ENCODE measurements at regions not wholly inside any gene's neighbourhood (a gene's known extent, or its start where the extent isn't known, plus 50 kb on each side); places are given as distances from the start of the nearest gene placed in this dataset.

GRCh38 chr1:79744746-79745145, 738.2 kb upstream of the ADGRL4 start:
- H3K9me2 ChIP-seq (ENCODE audit: insufficient read depth, low read length) = no peaks in the 10 kb centered on the region
- intact Hi-C loops (cut with micrococcal nuclease; ENCODE audit: unreplicated experiment) = no loop called here
- CTCF ChIA-PET (ENCODE audit: unreplicated experiment) = no interaction called here

GRCh38 chr1:79741720-79742421, 735.3 kb upstream of the ADGRL4 start:
- no TSS peak for BruUV-seq (replicated peaks)
- Histone ChIP-seq H2AFZ (ENCODE audit: low read length) (peak overlapping the region; percentile 90), H3K9me3 (ENCODE audit: low read length) (peaks cover 25% of the 10 kb centered on the region), H3K27ac (ENCODE audit: low read depth, low read length, poor library complexity, severe bottlenecking) (no peak overlapping the region), H3K4me1 (ENCODE audit: insufficient read depth, low read length, poor library complexity, severe bottlenecking) (peaks cover 10% of the 10 kb centered on the region), H4K20me1 (ENCODE audit: insufficient read depth, low read length) (no peaks in the 10 kb centered on the region), H3K4me3 (ENCODE audit: low read depth, low read length, poor library complexity, severe bottlenecking) (no peak overlapping the region), H3K36me3 (ENCODE audit: insufficient read depth, low read length) (peaks cover 4% of the 10 kb centered on the region; the same call in 1 of the 2 replicates), H3K79me2 (ENCODE audit: insufficient read depth, low read depth, low read length) (no peaks in the 10 kb centered on the region), H3K9me2 (ENCODE audit: insufficient read depth, low read length) (no peaks in the 10 kb centered on the region), H3K4me2 (ENCODE audit: low read length) (peak overlapping the region; percentile 31; the same call in 1 of the 2 replicates)
- peak; percentile 5 for DNase-seq (ENCODE audit: low spot score)
- POLR2A ChIA-PET = no interaction called here
- intact Hi-C loops (cut with micrococcal nuclease; ENCODE audit: unreplicated experiment) = no loop called here
- CTCF ChIA-PET (ENCODE audit: unreplicated experiment) = no interaction called here
- TF ChIP-seq EZH2phosphoT487 (IDR thresholded peaks at IDR 0.05; ENCODE audit: borderline replicate concordance, low read depth, low read length) = no peak
- no peak for TF ChIP-seq CTCF (conservative IDR thresholded peaks at IDR 0.05; ENCODE audit: low read length)

More at GRCh38 chr1:79744746-79745145, 738.2 kb upstream of the ADGRL4 start:
- BruUV-seq (replicated peaks) = no TSS peak
- H3K27ac ChIP-seq (ENCODE audit: low read depth, low read length, poor library complexity, severe bottlenecking) = no peak overlapping the region
- no peak overlapping the region for H3K4me2 ChIP-seq (ENCODE audit: low read length)
- H3K4me1 ChIP-seq (ENCODE audit: insufficient read depth, low read length, poor library complexity, severe bottlenecking) = peaks cover 10% of the 10 kb centered on the region
- no peak for TF ChIP-seq EZH2phosphoT487 (IDR thresholded peaks at IDR 0.05; ENCODE audit: borderline replicate concordance, low read depth, low read length)
- TF ChIP-seq CTCF (conservative IDR thresholded peaks at IDR 0.05; ENCODE audit: low read length) = no peak
- POLR2A ChIA-PET = no interaction called here
- no peak overlapping the region for H3K4me3 ChIP-seq (ENCODE audit: low read depth, low read length, poor library complexity, severe bottlenecking)
- no peaks in the 10 kb centered on the region for H4K20me1 ChIP-seq (ENCODE audit: insufficient read depth, low read length)
- DNase-seq (ENCODE audit: low spot score) = no peak
- peaks cover under 1% of the 10 kb centered on the region; the same call in 1 of the 2 replicates for H3K9me3 ChIP-seq (ENCODE audit: low read length)
- no peak overlapping the region for H2AFZ ChIP-seq (ENCODE audit: low read length)
- no peaks in the 10 kb centered on the region; the same call in 1 of the 2 replicates for H3K36me3 ChIP-seq (ENCODE audit: insufficient read depth, low read length)
- H3K79me2 ChIP-seq (ENCODE audit: insufficient read depth, low read depth, low read length) = no peaks in the 10 kb centered on the region

- Histone ChIP-seq H3K27ac (ENCODE audit: low read depth, low read length, poor library complexity, severe bottlenecking) (no peak overlapping the region), H3K4me1 (ENCODE audit: insufficient read depth, low read length, poor library complexity, severe bottlenecking) (peaks cover 10% of the 10 kb centered on the region), H3K9me2 (ENCODE audit: insufficient read depth, low read length) (no peaks in the 10 kb centered on the region), H4K20me1 (ENCODE audit: insufficient read depth, low read length) (no peaks in the 10 kb centered on the region), H3K4me2 (ENCODE audit: low read length) (no peak overlapping the region), H3K36me3 (ENCODE audit: insufficient read depth, low read length) (peaks cover 7% of the 10 kb centered on the region; the same call in 1 of the 2 replicates), H3K79me2 (ENCODE audit: insufficient read depth, low read depth, low read length) (no peaks in the 10 kb centered on the region), H3K4me3 (ENCODE audit: low read depth, low read length, poor library complexity, severe bottlenecking) (no peak overlapping the region), H3K9me3 (ENCODE audit: low read length) (peaks cover 41% of the 10 kb centered on the region), H2AFZ (ENCODE audit: low read length) (no peak overlapping the region; the same call in 1 of the 2 replicates)
- TF ChIP-seq EZH2phosphoT487 (IDR thresholded peaks at IDR 0.05; ENCODE audit: borderline replicate concordance, low read depth, low read length) (no peak), CTCF (conservative IDR thresholded peaks at IDR 0.05; ENCODE audit: low read length) (no peak)
- DNase-seq (ENCODE audit: low spot score) = no peak
- BruUV-seq (replicated peaks) = no TSS peak
- ChIA-PET POLR2A (no interaction called here), CTCF (ENCODE audit: unreplicated experiment) (no interaction called here)
- intact Hi-C loops (cut with micrococcal nuclease; ENCODE audit: unreplicated experiment) = no loop called here
Observed at GRCh38 chr1:79738101-79738500, 731.6 kb upstream of the ADGRL4 start.
